Caco-2 (cell line): ENCODE measurements at regions not wholly inside any gene's neighbourhood (a gene's known extent, or its start where the extent isn't known, plus 50 kb on each side); places are given as distances from the start of the nearest gene placed in this dataset.

ENCODE experiments used
- BruUV-seq: library from RNA; stranded (reverse); fragments of 400-500 nt; replicated peaks from 2 replicates; lab custom pipeline; 2021; lab: Mats Ljungman, UMichigan
- CTCF ChIA-PET: fragments of 300-600 bp; sonication (Branson Sonifier 250); formaldehyde crosslinking; loops from one replicate; lab custom pipeline; 2022; ENCODE audit warnings: antibody characterized with exemption; lab: Charles Lee
- POLR2A ChIA-PET: fragments of 300-600 bp; sonication (Branson Sonifier 250); formaldehyde crosslinking; loops from one replicate; lab custom pipeline; 2022; ENCODE audit warnings: antibody characterized with exemption; lab: Charles Lee
- DNase-seq, 2 experiments: peaks; one replicate each; pipeline versions ENCODE4 v3.0.0 to v3.0.0-alpha.2; 2020 to 2022
- H3K27me3 ChIP-seq: replicated peaks from 2 replicates; pipeline ENCODE4 v1.6.0; 2011; ENCODE audit warnings: low read length; ENCODE audit not compliant: control insufficient read depth, insufficient read depth
- H3K36me3 ChIP-seq: 2 replicates; pipeline ENCODE4 v1.5.1; 2011; ENCODE audit warnings: low read length; ENCODE audit not compliant: control insufficient read depth, insufficient read depth
- H3K4me1 ChIP-seq: fragments of 250-450 bp; sonication (Bioruptor Pico); 2 replicates; pipeline ENCODE4 v1.5.1; 2020; ENCODE audit warnings: mild to moderate bottlenecking
- H3K4me3 ChIP-seq: 2 replicates; pipeline ENCODE4 v1.5.1; 2011; ENCODE audit warnings: low read depth, mild to moderate bottlenecking, control low read depth, low read length
- H3K9me3 ChIP-seq: fragments of 250-450 bp; sonication (Bioruptor Pico); 2 replicates; pipeline ENCODE4 v1.5.1; 2020; ENCODE audit warnings: mild to moderate bottlenecking, moderate library complexity
- H3K27ac Mint-ChIP-seq: one replicate; pipeline ENCODE4 v1.8.0; 2022; ENCODE audit warnings: mixed read lengths; ENCODE audit not compliant: unreplicated experiment
- H3K27me3 Mint-ChIP-seq: one replicate; pipeline ENCODE4 v1.8.0; 2022; ENCODE audit warnings: mixed read lengths; ENCODE audit not compliant: insufficient read depth, unreplicated experiment
- H3K36me3 Mint-ChIP-seq: one replicate; pipeline ENCODE4 v1.8.0; 2022; ENCODE audit warnings: mild to moderate bottlenecking, mixed read lengths; ENCODE audit not compliant: insufficient read depth, unreplicated experiment
- H3K4me1 Mint-ChIP-seq: one replicate; pipeline ENCODE4 v1.8.0; 2022; ENCODE audit warnings: low read depth, mixed read lengths; ENCODE audit not compliant: unreplicated experiment
- H3K4me3 Mint-ChIP-seq: one replicate; pipeline ENCODE4 v1.8.0; 2022; ENCODE audit warnings: mild to moderate bottlenecking, moderate library complexity, mixed read lengths; ENCODE audit not compliant: unreplicated experiment
- H3K9me3 Mint-ChIP-seq: one replicate; pipeline ENCODE4 v1.8.0; 2022; ENCODE audit warnings: mixed read lengths; ENCODE audit not compliant: unreplicated experiment
- intact Hi-C: fragments of 100-400 bp; cut with micrococcal nuclease; formaldehyde crosslinking; loops from one replicate; pipeline ENCODE4 v1.10.0; 2022; ENCODE audit not compliant: unreplicated experiment
- TF ChIP-seq, protein P1 (sequence below), 2 experiments: fragments of 200-600 bp in 1 of 2; IDR thresholded peaks; 1 replicate in 1 of 2; 2 replicates in 1 of 2; pipeline versions ENCODE4 v1.5.1 to v1.8.0; 2011 to 2022; ENCODE audit warnings: antibody characterized with exemption in 1 of 2, control low read depth in 1 of 2, inconsistent platforms in 1 of 2, low read depth in 1 of 2, low read length in 1 of 2, mild to moderate bottlenecking in 1 of 2, moderate library complexity in 1 of 2; ENCODE audit not compliant: insufficient read depth in 1 of 2, severe bottlenecking in 1 of 2, unreplicated experiment in 1 of 2

DNA sequence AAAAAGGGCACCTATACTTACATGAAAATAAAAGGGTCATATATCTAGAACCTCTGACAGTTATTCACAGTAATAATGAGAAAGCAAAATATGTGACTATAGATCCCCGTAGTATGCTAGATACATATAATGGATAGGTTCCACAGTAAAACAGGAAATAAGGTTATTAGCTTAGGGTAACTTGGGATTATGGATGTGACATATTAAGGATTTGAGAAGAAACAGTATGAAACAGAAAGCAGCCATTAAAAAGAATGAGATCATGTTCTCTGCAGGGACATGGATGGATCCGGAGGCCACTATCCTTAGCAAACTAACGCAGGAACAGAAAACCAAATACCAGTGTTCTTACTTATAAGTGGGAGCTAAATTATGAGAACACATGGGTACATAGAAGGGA, 1547.3 kb downstream of the BRINP3 start:
- H3K9me3 Mint-ChIP-seq: no peaks in the 10 kb centered on the region
- TF ChIP-seq, protein P1, sequence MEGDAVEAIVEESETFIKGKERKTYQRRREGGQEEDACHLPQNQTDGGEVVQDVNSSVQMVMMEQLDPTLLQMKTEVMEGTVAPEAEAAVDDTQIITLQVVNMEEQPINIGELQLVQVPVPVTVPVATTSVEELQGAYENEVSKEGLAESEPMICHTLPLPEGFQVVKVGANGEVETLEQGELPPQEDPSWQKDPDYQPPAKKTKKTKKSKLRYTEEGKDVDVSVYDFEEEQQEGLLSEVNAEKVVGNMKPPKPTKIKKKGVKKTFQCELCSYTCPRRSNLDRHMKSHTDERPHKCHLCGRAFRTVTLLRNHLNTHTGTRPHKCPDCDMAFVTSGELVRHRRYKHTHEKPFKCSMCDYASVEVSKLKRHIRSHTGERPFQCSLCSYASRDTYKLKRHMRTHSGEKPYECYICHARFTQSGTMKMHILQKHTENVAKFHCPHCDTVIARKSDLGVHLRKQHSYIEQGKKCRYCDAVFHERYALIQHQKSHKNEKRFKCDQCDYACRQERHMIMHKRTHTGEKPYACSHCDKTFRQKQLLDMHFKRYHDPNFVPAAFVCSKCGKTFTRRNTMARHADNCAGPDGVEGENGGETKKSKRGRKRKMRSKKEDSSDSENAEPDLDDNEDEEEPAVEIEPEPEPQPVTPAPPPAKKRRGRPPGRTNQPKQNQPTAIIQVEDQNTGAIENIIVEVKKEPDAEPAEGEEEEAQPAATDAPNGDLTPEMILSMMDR (IDR thresholded peaks at IDR 0.05; ENCODE audit: insufficient read depth in 1 of 2, low read depth in 1 of 2, low read length in 1 of 2, severe bottlenecking in 1 of 2, unreplicated experiment in 1 of 2): no peak
- CTCF ChIA-PET: no interaction called here
- H3K4me1 Mint-ChIP-seq: no peaks in the 10 kb centered on the region
- Histone ChIP-seq H3K36me3 (no peaks in the 10 kb centered on the region), H3K27me3 (no peaks in the 10 kb centered on the region), H3K4me3 (no peak overlapping the region), H3K9me3 (no peaks in the 10 kb centered on the region), H3K4me1 (no peaks in the 10 kb centered on the region)
- intact Hi-C loops: no loop called here
- H3K36me3 Mint-ChIP-seq: no peaks in the 10 kb centered on the region
- no peak overlapping the region for H3K4me3 Mint-ChIP-seq
- no peak for DNase-seq
- POLR2A ChIA-PET: no interaction called here
- no peaks in the 10 kb centered on the region for H3K27me3 Mint-ChIP-seq
- BruUV-seq: no TSS peak
- no peak overlapping the region for H3K27ac Mint-ChIP-seq

DNA sequence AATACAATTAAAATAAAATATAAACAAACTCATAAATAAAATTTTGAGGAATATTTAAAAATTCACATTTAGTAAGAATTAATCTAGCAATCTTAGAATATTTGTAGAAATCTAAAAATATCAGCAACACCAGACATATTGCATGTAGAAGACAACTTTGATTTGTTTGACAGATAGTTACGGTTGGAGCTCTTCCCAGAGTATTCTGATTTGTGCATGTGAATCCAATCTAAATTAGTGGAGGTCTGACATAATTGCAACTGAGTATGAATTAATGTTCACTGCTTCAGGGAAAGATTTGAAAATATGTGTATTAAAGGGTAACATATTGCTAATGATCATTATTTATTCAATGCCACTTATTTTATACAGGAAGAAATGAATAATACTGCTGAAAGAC, 1546.2 kb downstream of the BRINP3 start:
- H3K4me3 Mint-ChIP-seq: no peak overlapping the region
- no peak overlapping the region for H3K4me3 ChIP-seq
- H3K27me3 ChIP-seq: no peaks in the 10 kb centered on the region
- no peak for DNase-seq
- H3K27me3 Mint-ChIP-seq: no peaks in the 10 kb centered on the region
- no peaks in the 10 kb centered on the region for H3K4me1 ChIP-seq
- CTCF ChIA-PET: no interaction called here
- intact Hi-C loops: no loop called here
- TF ChIP-seq, protein P1 (IDR thresholded peaks at IDR 0.05; ENCODE audit: insufficient read depth in 1 of 2, low read depth in 1 of 2, low read length in 1 of 2, severe bottlenecking in 1 of 2, unreplicated experiment in 1 of 2): no peak
- no peak overlapping the region for H3K27ac Mint-ChIP-seq
- no peaks in the 10 kb centered on the region for H3K9me3 ChIP-seq
- no peaks in the 10 kb centered on the region for H3K36me3 Mint-ChIP-seq
- no peaks in the 10 kb centered on the region for H3K36me3 ChIP-seq
- H3K9me3 Mint-ChIP-seq: no peaks in the 10 kb centered on the region
- BruUV-seq: no TSS peak
- POLR2A ChIA-PET: no interaction called here
- H3K4me1 Mint-ChIP-seq: no peaks in the 10 kb centered on the region

DNA sequence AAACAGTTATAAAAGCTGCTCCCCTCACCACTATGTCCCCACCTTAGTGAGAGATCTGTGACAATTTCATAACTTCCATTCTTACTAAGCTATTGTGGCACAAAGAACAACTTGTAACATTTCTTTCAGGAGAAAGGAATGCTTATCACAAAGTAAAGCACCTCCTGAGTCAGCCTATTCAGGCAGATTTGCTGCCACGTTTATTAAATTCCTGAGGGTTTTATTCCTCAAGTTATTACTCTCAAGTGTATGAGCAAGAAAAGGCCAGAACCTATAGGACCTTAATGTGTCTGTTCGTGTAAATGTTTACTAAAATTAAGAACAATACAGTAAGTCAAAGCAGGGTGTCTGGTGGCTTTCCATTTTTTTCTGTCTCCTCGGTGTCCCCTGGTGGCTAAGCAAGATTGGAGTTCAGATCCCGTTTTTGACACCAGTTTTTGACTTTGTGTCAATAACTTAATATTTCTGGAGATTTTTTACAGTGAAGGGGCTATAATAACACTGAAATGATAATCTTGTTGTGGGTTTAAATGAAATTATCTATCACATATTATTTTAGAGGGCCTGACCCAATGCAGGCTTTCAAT, 1539.6 kb downstream of the BRINP3 start:
- DNase-seq: no peak

More for the DNA sequence above, 1539.6 kb downstream of the BRINP3 start:
- Mint-ChIP-seq H3K36me3 (no peaks in the 10 kb centered on the region), H3K4me3 (no peak overlapping the region), H3K9me3 (no peaks in the 10 kb centered on the region), H3K4me1 (no peaks in the 10 kb centered on the region), H3K27me3 (no peaks in the 10 kb centered on the region), H3K27ac (no peak overlapping the region)
- no TSS peak for BruUV-seq
- Histone ChIP-seq H3K4me3 (no peak overlapping the region), H3K27me3 (no peaks in the 10 kb centered on the region), H3K9me3 (no peaks in the 10 kb centered on the region), H3K4me1 (no peaks in the 10 kb centered on the region), H3K36me3 (no peaks in the 10 kb centered on the region)
- ChIA-PET POLR2A (no interaction called here), CTCF (no interaction called here)
- TF ChIP-seq, protein P1 (IDR thresholded peaks at IDR 0.05; ENCODE audit: insufficient read depth in 1 of 2, low read depth in 1 of 2, low read length in 1 of 2, severe bottlenecking in 1 of 2, unreplicated experiment in 1 of 2): no peak
- intact Hi-C loops: loop anchor here (1.0 kb wide), 1 partner anchor 156 kb away; no protein-coding TSS in a partner anchor
